GM21619 (cell line): ENCODE measurements at regions not wholly inside any gene's neighbourhood (a gene's known extent, or its start where the extent isn't known, plus 50 kb on each side); places are given as distances from the start of the nearest gene placed in this dataset.

ENCODE experiments used
- ATAC-seq: cut with Tn5 transposase; IDR thresholded peaks from one replicate; pipeline ENCODE4 v1.9.1; 2021; ENCODE audit not compliant: unreplicated experiment

DNA sequence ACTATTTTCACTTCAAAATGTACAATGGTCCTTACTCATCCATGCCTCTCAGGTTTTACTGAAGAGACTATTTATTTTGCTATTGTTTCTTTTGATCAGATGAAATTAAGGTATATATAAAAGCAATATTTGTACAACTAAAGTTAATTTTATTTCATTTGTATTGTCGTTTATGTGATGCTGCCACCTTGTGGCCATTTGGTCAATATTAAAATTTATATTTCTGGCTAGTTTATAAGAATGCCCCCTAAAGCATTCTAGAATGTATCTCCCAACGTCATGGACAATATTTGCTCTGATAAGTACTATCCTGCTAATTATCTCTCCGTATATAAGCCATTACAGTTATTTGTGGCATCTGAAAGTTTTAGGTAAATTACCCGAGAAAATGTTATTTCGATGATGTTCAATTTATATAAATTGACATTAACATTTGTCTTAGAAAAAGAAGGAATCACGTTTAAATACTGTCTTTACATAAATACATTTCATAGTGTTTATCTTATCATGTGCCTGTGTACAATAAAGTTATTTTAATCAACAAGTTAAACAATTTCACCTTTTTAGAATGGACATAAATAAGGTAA lies 680.0 kb downstream of the TAF11L14 start:
- ATAC-seq, result no peak

DNA sequence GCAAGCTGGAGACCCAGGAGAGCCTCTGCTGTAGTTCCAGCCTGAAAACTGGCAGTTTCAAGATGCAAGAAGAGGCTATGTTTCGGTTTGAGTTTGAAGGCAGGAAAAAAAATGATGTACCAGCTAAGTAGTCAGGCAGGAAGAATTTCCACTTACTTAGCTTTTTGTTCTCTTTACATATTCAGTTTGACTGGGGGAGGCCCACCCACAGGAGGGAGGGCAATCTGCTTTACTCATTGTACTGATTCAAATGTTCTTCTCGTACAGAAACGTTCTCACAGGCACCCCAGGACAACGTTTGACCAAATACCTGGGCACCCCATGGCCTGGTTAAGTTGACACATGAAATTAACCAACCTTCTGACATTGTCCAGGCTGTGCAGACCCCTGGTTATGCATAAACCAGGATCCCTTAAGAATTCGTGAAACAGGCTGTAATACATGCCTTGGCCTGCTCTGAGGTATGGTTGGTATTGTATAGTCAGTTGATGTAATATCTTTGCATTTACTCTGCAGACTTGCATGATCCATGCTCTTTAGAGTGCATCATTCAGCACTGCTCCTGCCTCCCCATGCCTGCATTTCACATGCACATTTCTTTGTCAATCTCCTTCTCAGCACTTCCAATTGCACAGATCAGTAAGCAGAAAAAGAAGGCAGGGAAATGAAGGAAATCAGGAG lies 687.1 kb downstream of the TAF11L14 start:
- ATAC-seq, result no peak

DNA sequence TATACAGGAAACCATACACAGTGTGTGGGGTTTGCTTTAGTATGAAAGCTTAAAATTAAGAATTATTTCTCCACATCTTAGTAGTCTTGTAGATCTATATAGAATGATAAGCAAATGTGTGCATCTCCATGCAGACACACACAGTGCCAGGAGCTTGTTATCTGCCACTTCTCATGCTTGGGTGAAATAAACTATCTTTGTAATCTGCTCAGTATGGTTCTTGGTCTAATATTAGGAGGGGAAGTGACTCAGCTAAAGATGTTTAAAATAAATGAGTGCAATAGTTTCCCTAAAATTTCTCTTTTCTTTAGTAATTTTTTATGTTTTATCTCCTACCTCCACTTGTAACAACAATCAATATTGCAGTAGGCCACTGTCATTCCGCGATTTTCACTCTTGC lies 689.6 kb downstream of the TAF11L14 start:
- no peak for ATAC-seq

DNA sequence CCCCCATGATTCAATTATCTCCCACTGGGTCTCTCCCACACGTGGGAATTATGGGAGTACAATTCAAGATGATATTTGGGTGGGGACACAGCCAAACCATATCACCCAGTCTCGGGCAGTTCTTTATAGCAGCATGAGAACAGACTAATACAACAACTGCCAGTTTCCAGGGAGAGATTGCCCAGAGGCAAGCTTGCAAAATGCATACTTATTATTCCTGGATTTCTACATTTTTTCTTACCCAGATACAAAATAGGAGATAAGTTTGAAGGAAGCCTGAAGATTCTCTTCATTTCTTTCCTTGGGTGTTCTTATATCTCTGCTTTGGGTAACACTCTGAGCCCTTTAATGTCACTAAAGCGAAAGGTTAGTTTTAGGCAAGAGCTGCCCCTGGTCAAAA lies 691.2 kb downstream of the TAF11L14 start:
- no peak for ATAC-seq

DNA sequence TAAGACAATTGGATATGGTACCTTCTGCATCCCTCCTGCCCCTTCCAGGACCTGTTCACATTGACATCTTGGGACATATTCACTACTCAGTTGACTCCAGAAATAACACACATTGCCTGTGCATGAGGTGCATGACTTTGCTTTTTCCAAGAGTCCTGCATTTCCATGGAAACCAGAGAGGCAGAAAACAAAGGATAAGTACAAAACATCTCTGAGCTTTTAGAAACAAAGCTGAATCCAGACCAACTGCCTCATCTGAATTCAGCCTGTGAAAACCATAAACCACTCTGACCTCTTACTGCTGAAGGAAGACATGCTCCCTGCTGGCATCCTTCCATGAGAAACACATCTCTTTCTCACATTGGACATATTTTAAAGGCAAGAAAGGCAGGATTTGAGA lies 695.1 kb downstream of the TAF11L14 start:
- ATAC-seq, result no peak

DNA sequence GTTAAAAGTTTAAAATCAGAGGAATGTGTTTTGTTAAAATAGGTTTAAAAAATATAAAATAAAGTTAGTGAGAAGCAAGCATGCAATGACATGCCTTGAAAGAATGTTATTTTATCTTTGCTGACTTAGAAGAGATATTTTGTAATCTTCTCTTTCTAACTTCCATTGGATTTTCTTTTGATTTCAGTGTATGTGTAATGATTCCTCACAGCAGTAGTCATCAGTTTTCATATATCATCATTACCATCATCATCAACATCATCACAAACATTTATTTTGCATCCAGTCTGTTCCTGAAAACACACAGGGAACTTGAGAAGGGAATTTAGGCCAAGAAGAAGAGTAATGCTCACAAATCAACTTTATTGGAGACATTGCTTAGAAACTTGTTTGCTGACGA lies 699.6 kb downstream of the TAF11L14 start:
- ATAC-seq, result no peak

DNA sequence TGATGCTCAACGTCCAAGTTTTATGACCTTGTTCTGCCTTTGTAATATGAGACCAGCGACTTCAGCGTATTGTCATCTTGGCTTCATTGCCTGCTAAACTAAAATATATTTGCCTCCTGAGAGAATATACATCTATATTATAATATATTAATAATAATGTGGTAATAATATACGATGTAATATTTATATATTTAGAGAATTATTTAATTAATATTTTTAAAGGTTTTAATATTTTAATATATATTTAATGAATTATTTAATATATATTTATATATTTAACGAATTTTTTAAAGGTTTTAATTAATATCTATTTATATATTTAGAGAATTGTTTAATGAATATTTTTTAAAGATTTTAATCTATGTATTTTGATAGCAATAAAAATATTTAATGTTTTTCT lies 700.7 kb downstream of the TAF11L14 start:
- no peak for ATAC-seq

DNA sequence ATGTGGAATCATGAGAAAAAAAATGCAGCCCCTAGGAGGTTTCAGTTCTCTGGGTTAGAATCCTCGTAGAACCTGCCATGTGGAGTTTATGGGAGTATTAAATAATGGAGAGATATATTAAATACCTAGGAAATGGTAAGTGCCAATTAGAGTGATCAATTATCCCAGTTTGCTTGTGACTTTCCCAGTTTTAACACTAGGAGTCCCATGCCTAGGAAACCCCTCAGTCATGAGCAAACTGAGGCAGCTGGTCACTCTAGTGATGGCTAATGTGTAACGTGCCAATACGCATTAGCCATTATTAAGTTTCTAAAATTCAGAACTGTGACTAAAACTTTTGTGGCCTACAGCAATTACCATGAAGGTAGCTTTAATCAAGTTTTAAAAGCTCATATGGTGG lies 720.6 kb downstream of the TAF11L14 start:
- ATAC-seq, result no peak

DNA sequence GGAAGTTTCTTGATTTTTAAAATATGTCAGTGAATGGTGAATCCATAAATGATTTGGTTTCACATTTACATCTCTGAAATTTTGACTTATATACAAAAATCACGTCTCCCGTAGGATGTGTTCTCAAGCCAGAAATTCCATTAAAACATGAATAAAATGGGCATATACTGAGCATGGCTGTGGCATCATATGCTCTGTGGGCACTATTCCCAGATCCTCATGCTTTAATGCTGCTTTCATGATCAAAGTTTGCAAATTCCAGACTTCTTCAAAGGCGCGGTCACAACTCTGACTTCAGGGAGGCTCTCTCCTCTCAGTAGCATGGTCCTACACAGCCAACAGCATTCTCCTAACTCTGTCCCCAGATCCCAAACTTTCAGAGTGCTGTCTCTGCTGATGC lies 723.2 kb downstream of the TAF11L14 start:
- no peak for ATAC-seq

DNA sequence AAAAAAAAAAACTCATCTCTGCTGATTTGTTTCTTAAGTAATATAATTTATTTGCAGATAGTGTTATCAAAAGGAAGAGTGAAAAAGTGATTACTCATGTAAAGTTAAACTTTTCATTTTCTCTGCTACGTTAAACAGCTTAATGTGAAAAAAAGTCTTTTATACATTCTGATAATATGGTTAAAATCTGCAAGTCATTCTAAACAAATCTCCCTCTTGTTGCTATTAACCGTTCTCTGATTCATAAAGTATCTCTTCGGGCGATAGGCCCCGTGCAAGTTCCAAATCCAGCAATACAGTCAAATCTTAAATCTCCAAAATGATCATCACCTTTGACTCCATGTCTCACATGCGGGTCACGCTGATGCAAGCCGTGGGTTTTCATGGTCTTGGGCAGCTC lies 732.0 kb downstream of the TAF11L14 start:
- no peak for ATAC-seq

DNA sequence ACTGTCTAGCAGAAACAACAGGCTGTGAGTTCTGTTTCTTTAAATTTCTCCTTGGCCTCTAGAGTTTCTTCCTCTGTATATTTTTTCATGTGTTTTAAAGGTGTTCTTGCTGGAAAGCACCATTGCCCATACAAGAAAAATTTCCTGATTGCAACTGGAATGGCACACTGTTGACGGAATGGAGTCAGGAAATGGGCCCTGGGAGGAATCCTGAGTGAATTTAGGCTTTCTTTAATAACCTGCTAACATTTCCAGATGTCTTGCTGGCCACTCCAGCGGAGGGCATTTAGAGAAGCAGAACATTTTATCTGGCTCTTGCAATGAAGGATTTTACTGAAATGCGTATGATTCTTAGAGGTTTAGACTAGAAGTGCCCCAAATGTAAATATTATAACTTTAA lies 736.3 kb downstream of the TAF11L14 start:
- ATAC-seq, result no peak

DNA sequence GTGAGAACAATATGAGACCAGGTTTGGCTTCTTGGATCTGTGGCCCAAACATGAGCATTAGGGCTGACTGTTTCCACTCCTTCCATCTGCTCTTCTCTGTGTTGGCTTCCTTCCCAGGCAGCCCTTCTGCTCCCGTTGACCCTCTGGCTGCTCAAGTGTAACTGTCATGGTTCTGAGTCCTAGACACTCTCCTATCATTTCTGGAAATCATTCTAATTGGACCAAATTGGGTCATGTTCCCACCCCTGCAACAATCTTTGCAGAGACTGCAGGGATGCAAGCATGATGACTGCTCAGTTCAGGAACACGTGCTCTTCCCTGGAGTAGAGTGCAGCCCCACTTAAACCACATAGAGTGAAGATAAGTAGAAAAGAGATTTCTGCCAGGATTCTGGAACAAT lies 741.4 kb downstream of the TAF11L14 start:
- no peak for ATAC-seq

DNA sequence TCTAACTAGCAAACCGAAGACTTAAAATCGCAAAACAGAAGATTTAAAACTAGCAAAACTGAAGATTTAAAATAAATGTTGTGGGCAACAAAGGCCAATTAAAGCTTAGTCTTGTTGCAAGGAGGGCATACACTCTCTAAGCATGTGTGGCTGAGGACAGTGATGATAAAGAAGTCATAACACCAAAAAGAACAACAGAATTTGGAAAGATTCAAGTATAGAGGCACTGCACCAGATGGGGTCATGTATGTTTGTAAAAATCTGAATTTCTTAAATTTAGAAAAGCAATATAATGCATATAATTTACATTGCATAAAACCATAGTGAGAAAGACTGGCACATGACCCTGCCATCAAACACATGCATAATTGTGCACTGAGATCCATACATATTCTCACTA lies 743.8 kb downstream of the TAF11L14 start:
- no peak for ATAC-seq

DNA sequence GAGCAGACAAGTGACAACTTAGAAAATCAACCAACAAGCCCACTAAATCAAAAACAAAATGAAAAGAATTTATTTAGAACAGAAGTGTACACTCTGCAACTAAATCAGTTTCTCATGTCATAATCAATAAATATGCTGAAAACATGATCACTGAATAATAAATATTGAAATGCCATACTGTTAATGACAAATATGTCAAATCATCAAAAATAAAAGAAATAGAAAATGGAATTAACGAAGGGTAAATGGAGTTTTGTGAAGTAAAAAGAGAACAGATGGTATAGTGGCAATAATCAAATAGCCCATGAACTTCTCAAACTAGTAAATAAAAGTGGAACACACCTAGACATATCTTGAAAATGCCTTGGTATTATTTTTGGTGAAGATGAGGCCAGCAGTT lies 744.9 kb downstream of the TAF11L14 start:
- no peak for ATAC-seq

DNA sequence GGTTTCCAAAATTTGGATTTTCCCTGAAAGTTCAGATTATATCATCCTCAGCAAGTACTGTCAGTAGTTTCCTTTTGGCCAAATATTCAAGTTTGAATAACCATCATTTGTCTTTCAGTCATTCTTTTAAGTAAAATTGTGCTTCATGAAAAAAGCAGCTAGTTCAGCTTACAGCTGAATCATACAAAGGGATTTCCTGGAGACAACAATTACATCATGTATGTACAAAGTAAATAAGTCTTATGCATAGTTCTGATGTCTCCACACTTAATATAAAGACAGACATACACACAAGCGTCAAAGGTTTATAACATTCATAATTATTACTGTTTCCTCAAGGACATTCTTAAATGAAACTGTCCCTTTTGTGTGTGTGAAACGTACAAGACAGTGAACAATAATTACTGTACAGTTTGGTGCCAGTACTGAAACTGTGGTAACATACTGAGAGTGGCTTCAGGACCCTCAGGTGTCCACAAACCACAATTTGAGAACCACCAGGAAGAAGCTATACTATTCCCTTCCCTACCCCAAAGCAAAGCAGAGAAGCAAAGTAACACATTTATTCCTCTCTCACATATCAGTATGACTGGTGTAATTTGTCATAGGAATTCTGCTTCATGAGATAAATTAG lies 746.6 kb downstream of the TAF11L14 start:
- ATAC-seq, result no peak

DNA sequence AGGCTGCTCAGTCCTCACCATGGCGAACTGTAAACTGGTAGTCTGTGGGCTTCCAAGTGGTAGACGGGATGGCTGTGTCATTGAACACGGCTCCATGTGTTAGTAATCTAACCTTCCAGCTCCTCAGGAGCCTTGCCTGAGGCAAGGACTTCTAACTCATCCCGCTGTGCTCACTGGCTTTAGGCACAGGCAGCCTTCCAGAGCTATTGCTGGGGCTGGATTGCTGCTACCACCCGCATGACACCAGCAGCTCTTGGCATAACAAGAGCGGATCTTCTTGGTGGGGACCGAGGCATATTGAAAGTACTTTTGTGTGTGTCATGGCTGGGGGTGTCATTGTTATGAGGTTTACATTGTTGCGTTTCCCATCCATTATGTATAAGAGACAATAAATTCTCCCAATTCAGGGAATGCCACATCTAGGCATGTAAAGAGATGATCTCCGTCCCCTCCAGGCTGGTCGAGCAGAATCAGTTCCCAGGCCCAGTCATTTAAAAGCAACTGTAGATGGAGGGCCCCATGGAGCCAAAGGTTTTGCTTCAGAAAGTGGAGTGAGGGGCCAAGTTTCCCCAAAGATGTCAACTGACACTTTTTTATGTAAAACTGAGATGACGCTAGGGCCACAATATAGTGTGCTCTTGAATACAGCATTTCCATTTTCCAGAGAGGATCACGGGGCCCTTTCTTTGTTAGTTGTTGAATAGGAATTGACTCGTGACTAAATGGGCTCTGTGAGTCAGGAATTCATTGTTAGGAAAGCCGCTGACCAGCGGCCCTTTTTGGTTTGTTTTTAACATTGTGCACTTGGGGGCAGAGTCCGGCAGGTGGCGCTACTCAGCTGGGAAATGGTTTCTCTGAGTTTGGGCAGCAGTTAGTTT lies 759.5 kb downstream of the TAF11L14 start:
- peak; percentile 85 for ATAC-seq

DNA sequence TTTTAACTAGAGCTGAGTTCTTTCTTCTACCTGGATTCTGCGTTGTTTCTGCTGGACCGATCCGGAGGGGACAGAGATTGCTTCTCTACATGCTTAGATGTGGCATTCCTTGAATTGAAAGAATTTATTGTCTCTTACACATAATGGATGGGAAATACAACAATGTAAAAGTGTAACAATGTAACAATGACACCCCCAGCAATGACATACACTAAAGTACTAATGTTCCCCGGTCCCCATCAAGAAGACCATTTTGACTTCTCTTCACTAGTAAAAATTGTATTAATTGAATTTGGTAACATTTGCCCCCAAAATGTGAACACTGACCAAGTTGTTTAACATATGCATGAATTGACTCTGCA lies 760.2 kb downstream of the TAF11L14 start:
- peak; percentile 11 for ATAC-seq

DNA sequence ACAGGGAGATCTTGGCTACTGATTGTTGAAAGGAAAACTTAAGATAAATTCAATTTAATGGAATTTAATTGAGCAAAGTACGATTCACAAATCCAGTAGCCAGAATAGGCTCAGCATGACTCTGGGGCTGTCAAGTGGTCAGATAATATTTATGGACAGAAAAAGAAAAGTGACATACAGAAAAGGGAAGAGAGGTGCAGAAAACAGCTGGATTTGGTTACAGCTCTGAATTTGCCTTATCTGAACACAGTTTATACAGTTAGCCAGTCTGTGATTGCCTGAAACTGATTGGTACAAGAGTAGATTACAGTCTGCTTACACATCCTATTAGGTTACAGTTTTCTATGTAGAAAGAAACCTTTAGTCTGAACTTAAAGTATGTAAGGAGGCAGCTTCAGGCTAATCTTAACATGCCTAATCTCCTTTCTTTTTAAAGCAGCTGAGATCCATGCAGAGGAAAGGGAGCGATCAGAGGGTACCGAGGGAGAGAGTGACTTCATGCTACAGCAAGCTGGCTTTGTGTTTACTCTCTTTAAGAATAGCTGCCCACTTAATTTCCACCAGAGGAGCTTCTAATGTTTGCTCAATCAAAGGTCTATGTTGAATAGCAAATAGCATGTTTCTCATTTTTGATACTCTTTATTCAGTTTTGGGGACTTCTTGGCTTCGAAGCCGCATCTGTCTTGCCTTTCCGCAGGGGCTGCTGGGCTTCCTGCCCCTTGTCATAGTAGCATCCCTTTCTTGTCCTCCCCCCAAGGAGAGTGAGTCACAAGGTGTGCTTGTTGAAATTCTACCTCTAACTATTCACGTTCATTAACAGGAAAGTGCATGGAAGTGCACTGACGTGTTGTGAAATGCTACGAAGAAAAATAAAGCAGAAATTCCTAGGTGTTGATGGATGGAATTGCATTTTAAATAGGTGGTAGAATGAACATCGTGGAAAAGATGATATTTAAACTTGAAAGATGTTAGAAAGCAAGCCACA lies 761.2 kb downstream of the TAF11L14 start:
- no peak for ATAC-seq

DNA sequence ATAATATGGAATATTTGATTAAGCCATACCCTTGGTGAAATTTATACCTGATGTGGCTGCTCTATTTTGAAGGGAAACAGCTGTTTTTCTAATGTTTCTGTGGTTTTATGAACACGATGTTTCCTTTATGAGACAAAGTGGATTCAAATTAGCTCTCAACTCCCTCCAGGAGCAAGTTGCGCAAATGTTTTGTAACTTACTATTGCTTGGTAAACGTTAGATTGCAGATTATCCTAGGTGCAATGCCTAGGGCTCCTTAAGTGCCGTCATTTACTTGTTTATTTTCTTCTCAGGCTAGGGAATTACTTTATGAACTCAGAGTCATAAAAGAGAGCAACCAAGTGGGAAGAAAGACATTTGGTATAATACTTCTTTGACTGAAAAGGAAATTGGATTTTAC lies 763.1 kb downstream of the TAF11L14 start:
- ATAC-seq, result no peak

DNA sequence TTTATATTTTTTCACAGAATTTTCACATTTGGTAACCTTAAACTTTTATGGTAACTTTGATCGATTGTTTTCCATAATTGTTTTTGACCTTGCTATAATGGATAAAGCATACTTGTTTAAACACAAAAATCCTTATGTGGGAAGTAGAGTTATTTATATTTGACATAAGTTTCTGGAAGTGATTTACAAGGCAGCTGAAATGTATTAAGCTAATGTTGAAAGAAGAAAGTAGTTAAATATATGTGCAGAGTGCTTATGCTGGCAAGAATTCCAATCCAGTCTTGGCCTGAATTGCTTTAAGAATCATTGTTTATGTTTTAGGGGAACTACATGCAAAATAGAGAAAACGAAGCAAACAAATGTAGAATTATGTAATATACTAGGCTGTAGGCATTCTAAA lies 763.6 kb downstream of the TAF11L14 start:
- no peak for ATAC-seq
